Uterus (tissue), 3 donors: ENCODE measurements at regions not wholly inside any gene's neighbourhood (a gene's known extent, or its start where the extent isn't known, plus 50 kb on each side); places are given as distances from the start of the nearest gene placed in this dataset.

Source experiments
- DNase-seq, 2 donors: peaks; one replicate each; pipeline ENCODE4 v3.0.0-alpha.2; 2019 to 2020
- H3K27ac ChIP-seq, 2 donors: fragments of 200-600 bp; sonication (generic); 1 replicate in 1 of 2; 2 replicates in 1 of 2; pipeline ENCODE4 v1.5.1; 2016 to 2018
- H3K27me3 ChIP-seq, 2 donors: fragments of 200-600 bp; sonication (generic); one replicate each; pipeline ENCODE4 v1.5.1; 2018 to 2019; ENCODE audit warnings: control low read depth in 1 of 2
- H3K36me3 ChIP-seq, 2 donors: fragments of 200-600 bp; sonication (generic); one replicate each; pipeline ENCODE4 v1.5.1; 2019; ENCODE audit warnings: control low read depth in 1 of 2
- H3K4me1 ChIP-seq, 2 donors: fragments of 200-600 bp; sonication (generic); one replicate each; pipeline ENCODE4 v1.5.1; 2018 to 2019; ENCODE audit warnings: control low read depth in 1 of 2
- H3K4me3 ChIP-seq, 2 donors: fragments of 200-600 bp; sonication (generic); 1 replicate in 1 of 2; 2 replicates in 1 of 2; pipeline ENCODE4 v1.5.1; 2018 to 2019; ENCODE audit warnings: mild to moderate bottlenecking in 1 of 2
- H3K9me3 ChIP-seq, 2 donors: fragments of 200-600 bp; sonication (generic); one replicate each; pipeline ENCODE4 v1.5.1; 2019; ENCODE audit warnings: control low read depth in 1 of 2
- CTCF ChIP-seq, 4 experiments: fragments of 200-600 bp in 2 of 4; fragments of 450-650 bp in 2 of 4; sonication (generic) in 2 of 4; IDR thresholded peaks; one replicate each; pipeline ENCODE4 v1.5.1; 2016 to 2019; ENCODE audit warnings: antibody characterized with exemption in 4 of 4, mild to moderate bottlenecking in 2 of 4, moderate library complexity in 1 of 4
- POLR2A ChIP-seq, 2 donors: fragments of 450-650 bp; IDR thresholded peaks; one replicate each; pipeline ENCODE4 v1.6.1; 2016; ENCODE audit warnings: antibody characterized with exemption in 2 of 2, mild to moderate bottlenecking in 1 of 2, moderate library complexity in 1 of 2
- intact Hi-C: fragments of 100-400 bp; cut with DNase I; formaldehyde crosslinking; loops from one replicate; pipeline ENCODE4 v1.15.1; 2023; ENCODE audit warnings: low total_unique reads
- donor health status: DM: yes; HTN: yes; CAD: no.

GRCh38 chr16:86029131-86029741, 130.3 kb downstream of the IRF8 start:
- no peak overlapping the region for H3K4me3 ChIP-seq
- intact Hi-C loops: no loop called here
- peaks cover 0 to 4% of the 10 kb centered on the region in 2 donors for H3K9me3 ChIP-seq
- TF ChIP-seq POLR2A (IDR thresholded peaks at IDR 0.05) (no peak), CTCF (IDR thresholded peaks at IDR 0.05) (no peak)
- H3K27ac ChIP-seq: no peak overlapping the region
- no peak for DNase-seq
- peaks cover 0 to 7% of the 10 kb centered on the region in 2 donors for H3K27me3 ChIP-seq
- H3K36me3 ChIP-seq: no peaks in the 10 kb centered on the region
- no peaks in the 10 kb centered on the region for H3K4me1 ChIP-seq

- Histone ChIP-seq H3K27ac (no peak overlapping the region), H3K9me3 (peaks cover 0 to 4% of the 10 kb centered on the region in 2 donors), H3K4me1 (no peaks in the 10 kb centered on the region), H3K36me3 (no peaks in the 10 kb centered on the region), H3K4me3 (no peak overlapping the region), H3K27me3 (peaks cover 0 to 7% of the 10 kb centered on the region in 2 donors)
- intact Hi-C loops: no loop called here
- DNase-seq: no peak
- no peak for TF ChIP-seq CTCF (IDR thresholded peaks at IDR 0.05)
- no peak for TF ChIP-seq POLR2A (IDR thresholded peaks at IDR 0.05)
Observed at GRCh38 chr16:86030116-86030515, 131.2 kb downstream of the IRF8 start.

GRCh38 chr16:86031141-86031678, 132.2 kb downstream of the IRF8 start:
- Histone ChIP-seq H3K27ac (no peak overlapping the region), H3K36me3 (no peaks in the 10 kb centered on the region), H3K27me3 (peaks cover 0 to 7% of the 10 kb centered on the region in 2 donors), H3K4me3 (no peak overlapping the region), H3K9me3 (peaks cover 0 to 4% of the 10 kb centered on the region in 2 donors), H3K4me1 (no peaks in the 10 kb centered on the region)
- intact Hi-C loops: no loop called here
- no peak for DNase-seq
- no peak for TF ChIP-seq CTCF (IDR thresholded peaks at IDR 0.05)
- no peak for TF ChIP-seq POLR2A (IDR thresholded peaks at IDR 0.05)

- DNase-seq: no peak
- no peak overlapping the region for H3K4me3 ChIP-seq
- H3K9me3 ChIP-seq: peaks cover 0 to under 1% of the 10 kb centered on the region in 2 donors
- H3K27ac ChIP-seq: no peak overlapping the region
- intact Hi-C loops: no loop called here
- no peak for TF ChIP-seq CTCF (IDR thresholded peaks at IDR 0.05)
- no peak for TF ChIP-seq POLR2A (IDR thresholded peaks at IDR 0.05)
- peaks cover 0 to 4% of the 10 kb centered on the region in 2 donors for H3K27me3 ChIP-seq
- no peaks in the 10 kb centered on the region for H3K4me1 ChIP-seq
- no peaks in the 10 kb centered on the region for H3K36me3 ChIP-seq
Observed at GRCh38 chr16:86033016-86033474, 134.1 kb downstream of the IRF8 start.

GRCh38 chr16:86033971-86034370, 135.0 kb downstream of the IRF8 start:
- no peak overlapping the region for H3K4me3 ChIP-seq
- intact Hi-C loops: no loop called here
- no peaks in the 10 kb centered on the region for H3K4me1 ChIP-seq
- H3K36me3 ChIP-seq: no peaks in the 10 kb centered on the region
- no peaks in the 10 kb centered on the region for H3K9me3 ChIP-seq
- DNase-seq: no peak
- no peak overlapping the region for H3K27ac ChIP-seq
- TF ChIP-seq POLR2A (IDR thresholded peaks at IDR 0.05) (no peak), CTCF (IDR thresholded peaks at IDR 0.05) (no peak)
- H3K27me3 ChIP-seq: peaks cover 0 to 4% of the 10 kb centered on the region in 2 donors
